LoVo (cell line): ENCODE measurements at regions not wholly inside any gene's neighbourhood (a gene's known extent, or its start where the extent isn't known, plus 50 kb on each side); places are given as distances from the start of the nearest gene placed in this dataset.
"Not testable (repeated sequence)": the region's sequence is repeated elsewhere in the genome, so short reads cannot be mapped to it uniquely, and the experiment has no call there.

Experiments used
- DNase-seq: peaks from one replicate; pipeline ENCODE4 v3.0.0-alpha.2; 2016; ENCODE audit warnings: low spot score

GRCh38 chr2:58357521-58357920 lies 116.4 kb upstream of the FANCL start:
- no peak for DNase-seq

DNA sequence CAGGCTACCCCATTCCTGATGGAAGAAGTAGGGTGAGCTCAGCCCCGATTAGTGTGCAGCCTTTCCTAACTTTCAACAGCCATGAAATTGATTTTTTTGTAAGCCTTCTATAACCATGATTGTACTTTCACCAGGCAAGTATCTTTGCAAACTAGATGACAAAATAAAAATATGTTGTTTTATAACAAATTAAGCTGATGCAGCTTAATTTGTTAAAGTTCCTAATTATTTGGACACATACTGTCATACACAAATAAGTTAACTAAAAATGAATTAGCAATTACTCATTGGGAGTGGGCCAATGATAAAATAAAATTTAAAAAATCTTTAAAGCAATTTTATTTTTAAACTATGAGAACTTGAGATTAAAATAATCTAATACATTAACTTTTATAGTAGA lies 113.1 kb upstream of the FANCL start:
- DNase-seq: no peak

GRCh38 chr2:58350484-58350883 lies 109.4 kb upstream of the FANCL start:
- no peak for DNase-seq

- no peak for DNase-seq
Observed at GRCh38 chr2:58347810-58348209, 106.7 kb upstream of the FANCL start.

DNA sequence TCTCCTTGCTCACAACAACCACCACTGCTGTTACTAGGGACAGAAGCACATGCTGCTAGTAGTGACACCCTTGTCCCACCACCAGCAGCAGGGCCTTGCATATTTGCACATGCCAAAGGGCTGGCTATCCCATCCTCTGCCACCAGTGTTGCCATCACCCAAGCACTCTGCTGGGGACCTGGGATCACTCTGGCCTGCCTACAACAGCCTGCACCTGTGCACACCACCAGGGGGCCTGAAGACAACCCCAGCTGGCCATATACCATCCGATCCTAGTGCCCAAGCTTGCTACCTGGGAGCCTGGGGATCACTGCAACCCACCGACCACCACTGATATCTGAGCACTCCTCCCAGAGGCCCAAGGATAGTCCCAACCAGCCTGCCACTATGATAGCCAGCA lies 99.9 kb upstream of the FANCL start:
- no peak for DNase-seq

GRCh38 chr2:58339548-58340243 lies 98.6 kb upstream of the FANCL start:
- DNase-seq: no peak

DNA sequence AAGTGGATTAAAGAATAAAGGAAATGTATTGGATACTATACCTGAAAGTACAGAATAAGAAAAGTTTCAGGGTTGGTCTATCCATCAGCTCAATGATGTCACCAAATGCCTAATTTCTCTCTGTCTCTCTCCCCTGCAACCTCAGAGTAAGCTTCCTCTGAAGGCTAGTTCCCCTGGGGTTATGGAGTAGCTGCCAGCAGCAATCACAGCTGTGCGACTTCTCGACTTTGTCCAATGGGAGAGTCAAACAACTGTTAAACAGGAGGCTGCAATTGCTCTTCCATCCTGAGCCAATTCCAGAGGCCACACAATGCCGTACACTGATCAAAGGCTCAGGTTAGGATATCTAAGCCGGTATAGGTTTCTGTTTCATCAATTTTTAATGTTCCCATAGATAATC lies 95.3 kb upstream of the FANCL start:
- DNase-seq: no peak

- DNase-seq: no peak
Observed at GRCh38 chr2:58334414-58334813, 93.3 kb upstream of the FANCL start.

GRCh38 chr2:58325296-58325895 lies 84.3 kb upstream of the FANCL start:
- not testable (repeated sequence) for DNase-seq

GRCh38 chr2:58319481-58319880 lies 78.4 kb upstream of the FANCL start:
- DNase-seq: no peak

- DNase-seq: not testable (repeated sequence)
Observed at GRCh38 chr2:58318949-58319348, 77.8 kb upstream of the FANCL start.

DNA sequence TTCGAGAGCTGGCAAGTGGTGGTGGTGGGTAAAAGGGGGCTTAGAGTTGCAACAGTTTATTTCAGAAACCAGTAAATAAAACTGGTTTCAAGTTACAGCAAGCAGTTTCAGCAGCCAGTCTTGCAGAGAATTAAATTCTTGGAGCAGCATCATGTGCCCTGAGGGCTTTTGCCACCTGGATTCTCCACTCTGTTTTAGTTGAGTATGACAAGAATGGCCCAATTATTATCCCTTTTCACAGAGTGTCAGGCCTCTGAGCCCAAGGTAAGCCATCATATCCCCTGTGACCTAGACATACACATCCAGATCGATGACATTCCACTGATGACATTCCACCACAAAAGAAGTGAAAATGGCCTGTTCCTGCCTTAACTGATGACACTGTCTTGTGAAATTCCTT lies 72.8 kb upstream of the FANCL start:
- DNase-seq: no peak

DNA sequence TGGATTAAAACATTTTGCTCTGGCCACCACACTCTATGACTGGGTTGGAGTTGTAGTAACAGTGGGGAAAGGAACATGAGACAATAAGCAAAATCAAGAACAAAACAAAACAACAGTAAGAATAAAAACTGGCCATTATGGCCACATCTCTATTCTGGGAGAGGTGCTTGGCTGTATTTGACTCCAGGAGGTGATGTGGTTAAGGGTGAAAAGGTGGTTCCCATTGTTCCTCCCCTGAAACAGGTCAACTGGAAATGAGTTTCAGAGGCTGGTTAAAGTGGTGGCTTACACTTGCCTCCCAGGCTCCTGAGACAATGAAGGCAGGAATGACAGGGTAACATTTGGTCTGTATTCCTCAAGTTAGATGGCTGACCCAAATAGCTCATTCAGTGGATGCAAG lies 67.3 kb upstream of the FANCL start:
- no peak for DNase-seq

GRCh38 chr2:58304843-58305242 lies 63.7 kb upstream of the FANCL start:
- DNase-seq: no peak

- DNase-seq: no peak
Observed at GRCh38 chr2:58299123-58299522, 58.0 kb upstream of the FANCL start.

GRCh38 chr2:58293056-58293455 lies 51.9 kb upstream of the FANCL start:
- DNase-seq: no peak

DNA sequence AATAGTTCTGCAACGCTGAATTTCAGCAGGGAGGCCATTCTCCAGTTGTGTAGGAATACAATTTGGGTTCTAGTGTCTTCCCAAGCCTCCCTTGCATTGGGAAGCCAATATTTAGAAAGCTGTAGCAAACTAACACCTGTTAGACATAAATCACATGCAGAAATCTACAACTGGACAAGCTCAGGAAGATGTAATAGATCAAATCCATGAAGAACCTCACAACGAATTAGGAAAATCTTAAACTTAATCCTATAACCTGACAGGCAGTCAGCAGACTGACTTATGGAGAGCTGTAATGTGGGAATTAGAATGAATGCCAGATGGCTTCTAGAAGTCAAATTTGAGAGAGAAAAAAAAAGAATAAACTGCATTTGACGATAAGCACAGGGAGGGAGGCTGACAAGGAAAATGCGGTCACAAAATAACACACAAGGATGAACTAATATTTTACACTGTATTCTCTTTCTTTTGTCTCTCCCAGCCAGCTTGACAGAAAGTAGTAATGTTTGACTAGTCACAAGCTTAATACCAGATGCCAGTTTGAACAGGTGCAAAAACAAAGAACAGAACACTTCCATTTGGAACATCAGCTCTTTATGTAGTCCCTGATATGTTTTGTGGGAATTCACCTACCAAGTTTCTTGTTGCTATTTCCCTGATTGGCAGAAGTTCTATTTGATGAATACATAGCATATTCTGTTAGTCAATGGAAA lies 50.8 kb upstream of the FANCL start:
- DNase-seq: no peak
